ENCODE measurements at regions not wholly inside any gene's neighbourhood (a gene's known extent, or its start where the extent isn't known, plus 50 kb on each side); places are given as distances from the start of the nearest gene placed in this dataset.

DNA sequence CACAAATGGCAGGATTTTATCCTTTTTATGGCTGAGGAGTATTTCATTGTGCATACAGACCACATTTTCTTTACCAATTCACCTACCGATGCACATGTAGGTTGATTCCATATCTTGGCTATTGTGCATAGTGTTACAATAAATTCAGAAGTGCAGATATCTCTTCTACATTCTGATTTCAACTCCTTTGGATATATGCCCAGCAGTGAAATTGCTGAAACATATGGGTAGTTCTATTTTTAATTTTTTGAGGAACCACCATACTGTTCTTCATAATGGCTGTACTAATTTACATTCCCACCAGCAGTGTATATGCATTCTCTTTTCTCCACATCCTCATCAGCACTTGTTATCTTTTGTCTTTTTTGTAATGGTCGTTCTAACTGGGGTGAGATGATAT lies 1290.3 kb downstream of the XPNPEP1 start:
- TF ChIP-seq EZH2 (IDR thresholded peaks at IDR 0.05; ENCODE audit: insufficient read depth, poor library complexity, severe bottlenecking) (no peak), EZH2phosphoT487 (IDR thresholded peaks at IDR 0.05; ENCODE audit: insufficient read depth, low read depth) (no peak)

Measured in GM23248 (cell line).